Subcutaneous abdominal adipose tissue (tissue), 5 donors: ENCODE measurements at regions not wholly inside any gene's neighbourhood (a gene's known extent, or its start where the extent isn't known, plus 50 kb on each side); places are given as distances from the start of the nearest gene placed in this dataset.

Experiments used
- H3K27ac ChIP-seq: one replicate; pipeline ENCODE4 v1.7.0; 2013; ENCODE audit warnings: low read depth, mild to moderate bottlenecking, inconsistent platforms, low read length, moderate library complexity
- H3K27me3 ChIP-seq, 5 donors: one replicate each; pipeline ENCODE4 v1.7.0; 2013; ENCODE audit warnings: low read length in 5 of 5, inconsistent platforms in 1 of 5; ENCODE audit not compliant: control insufficient read depth in 5 of 5, insufficient read depth in 4 of 5
- H3K36me3 ChIP-seq, 5 donors: one replicate each; pipeline ENCODE4 v1.7.0; 2013; ENCODE audit warnings: low read length in 5 of 5; ENCODE audit not compliant: control insufficient read depth in 5 of 5, insufficient read depth in 5 of 5
- H3K4me1 ChIP-seq, 5 donors: one replicate each; pipeline ENCODE4 v1.7.0; 2013; ENCODE audit warnings: low read length in 5 of 5, mild to moderate bottlenecking in 3 of 5, moderate library complexity in 1 of 5; ENCODE audit not compliant: control insufficient read depth in 5 of 5, insufficient read depth in 5 of 5
- H3K4me3 ChIP-seq, 5 donors: one replicate each; pipeline ENCODE4 v1.7.0; 2013; ENCODE audit warnings: low read length in 5 of 5, low read depth in 1 of 5
- H3K9ac ChIP-seq, 5 donors: one replicate each; pipeline ENCODE4 v1.7.0; 2013; ENCODE audit warnings: low read length in 5 of 5, mild to moderate bottlenecking in 4 of 5, moderate library complexity in 3 of 5
- H3K9me3 ChIP-seq, 5 donors: one replicate each; pipeline ENCODE4 v1.7.0; 2013; ENCODE audit warnings: low read length in 5 of 5; ENCODE audit not compliant: control insufficient read depth in 5 of 5
- donor health status: healthy.
- donor health status: healthy.
- donor health status: healthy.
- donor health status: healthy.
- donor health status: healthy.

DNA sequence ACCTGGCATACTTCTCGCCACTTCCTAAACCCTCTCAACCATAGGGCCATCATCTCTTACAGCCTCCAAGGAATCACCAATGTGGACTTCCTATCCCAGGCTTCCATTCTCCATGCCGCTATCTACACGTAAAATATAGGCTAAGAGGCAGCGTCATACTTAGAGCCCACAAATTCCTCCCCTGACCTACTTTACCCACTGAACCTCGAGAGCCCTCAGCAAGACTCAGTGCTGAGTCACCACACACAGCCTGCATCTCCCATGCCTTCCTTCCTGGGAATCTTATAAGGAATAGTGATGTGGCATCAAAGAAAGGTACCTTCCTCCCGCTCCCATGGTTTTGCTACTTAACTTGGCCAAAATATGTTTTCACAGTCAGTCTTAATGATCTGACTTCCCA is 435.6 kb upstream of the NFE2L3 start:
- H3K36me3 ChIP-seq, result no peaks in the 10 kb centered on the region
- H3K9me3 ChIP-seq, result no peaks in the 10 kb centered on the region
- peaks cover 0 to 9% (median 0%) of the 10 kb centered on the region in 5 donors for H3K4me1 ChIP-seq
- H3K4me3 ChIP-seq, result no peak overlapping the region
- H3K27ac ChIP-seq, result no peak overlapping the region
- H3K9ac ChIP-seq, result no peak overlapping the region
- H3K27me3 ChIP-seq, result no peaks in the 10 kb centered on the region

DNA sequence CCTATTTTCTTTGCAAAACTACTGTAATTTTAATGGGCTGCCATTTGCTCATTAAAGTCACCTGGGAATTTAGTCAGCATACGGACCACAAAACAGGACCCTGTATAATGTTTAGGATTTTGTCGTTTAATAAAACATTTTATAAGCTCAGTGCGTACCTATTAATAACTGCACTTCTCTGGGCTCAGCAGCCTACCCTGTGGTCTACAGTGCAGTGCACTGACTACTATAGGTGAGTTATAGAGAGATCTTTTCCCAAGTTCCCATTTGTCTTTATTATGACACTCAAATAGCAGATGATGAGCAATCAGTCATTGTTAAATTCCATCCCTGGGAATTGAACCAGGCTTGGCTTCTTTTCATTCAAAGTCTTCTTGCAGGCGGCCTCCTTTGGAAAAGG is 433.4 kb upstream of the NFE2L3 start:
- Histone ChIP-seq H3K9ac (no peak overlapping the region), H3K27me3 (no peaks in the 10 kb centered on the region), H3K36me3 (no peaks in the 10 kb centered on the region), H3K4me1 (peaks cover 0 to 7% (median 0%) of the 10 kb centered on the region in 5 donors), H3K9me3 (no peaks in the 10 kb centered on the region), H3K27ac (no peak overlapping the region), H3K4me3 (no peak overlapping the region)

DNA sequence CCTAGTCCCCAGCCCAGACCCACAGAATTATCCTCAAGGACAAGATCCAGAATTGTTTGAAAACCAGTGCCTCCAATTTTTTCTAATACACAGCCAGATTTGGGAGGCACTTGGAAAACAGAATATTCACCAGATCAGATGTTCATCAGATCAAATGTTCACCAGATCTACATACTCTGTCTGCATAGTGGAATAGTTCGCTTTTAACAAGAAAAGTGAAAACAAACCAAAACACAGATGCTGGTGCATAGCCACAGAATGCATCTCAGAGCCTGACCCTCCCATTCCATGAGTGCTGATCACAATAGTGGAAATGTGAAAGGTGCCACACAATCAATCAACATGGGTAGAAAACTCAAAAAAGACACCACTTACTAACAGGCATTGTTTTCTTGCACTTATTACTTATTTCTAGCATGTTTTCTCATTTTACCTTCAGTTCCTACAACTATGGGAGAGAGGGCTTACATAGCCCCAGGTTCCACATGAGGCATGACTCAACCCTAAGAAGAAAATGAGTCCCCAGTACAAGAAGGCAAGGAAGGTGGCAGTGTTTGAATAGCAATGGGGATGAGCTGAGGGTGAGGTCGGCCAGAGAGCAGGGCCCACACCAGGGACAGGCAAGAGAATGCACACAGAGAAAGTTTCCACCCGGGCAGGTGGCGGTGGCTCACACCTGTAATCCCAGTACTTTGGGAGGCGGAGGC is 432.7 kb upstream of the NFE2L3 start:
- H3K9ac ChIP-seq, result no peak overlapping the region
- H3K36me3 ChIP-seq, result no peaks in the 10 kb centered on the region
- peaks cover 0 to 4% (median 0%) of the 10 kb centered on the region in 5 donors for H3K4me1 ChIP-seq
- no peak overlapping the region for H3K27ac ChIP-seq
- no peaks in the 10 kb centered on the region for H3K9me3 ChIP-seq
- no peaks in the 10 kb centered on the region for H3K27me3 ChIP-seq
- no peak overlapping the region for H3K4me3 ChIP-seq

DNA sequence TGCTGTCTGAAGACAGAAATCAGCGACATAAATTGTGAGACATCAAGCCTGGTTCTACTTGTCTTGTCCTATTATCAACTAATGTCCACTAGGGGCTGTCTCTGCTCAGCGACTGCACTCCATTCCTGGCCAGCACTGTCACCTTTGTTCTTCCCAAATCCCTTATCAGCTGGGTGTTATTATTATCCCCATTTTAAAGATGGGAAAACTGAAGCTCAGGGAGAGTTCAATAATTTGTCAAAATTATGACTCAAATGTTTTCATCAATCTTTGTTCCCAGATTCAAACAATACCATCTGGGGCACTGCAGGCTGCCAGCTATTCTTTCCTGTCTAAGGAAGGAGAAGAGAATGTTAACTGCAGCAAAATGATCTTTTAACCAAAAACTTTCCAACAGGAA is 431.6 kb upstream of the NFE2L3 start:
- no peaks in the 10 kb centered on the region for H3K9me3 ChIP-seq
- no peak overlapping the region for H3K9ac ChIP-seq
- H3K27ac ChIP-seq, result no peak overlapping the region
- H3K27me3 ChIP-seq, result no peaks in the 10 kb centered on the region
- H3K4me1 ChIP-seq, result peaks cover 0 to 7% (median 2%) of the 10 kb centered on the region in 5 donors
- no peak overlapping the region for H3K4me3 ChIP-seq
- H3K36me3 ChIP-seq, result no peaks in the 10 kb centered on the region

DNA sequence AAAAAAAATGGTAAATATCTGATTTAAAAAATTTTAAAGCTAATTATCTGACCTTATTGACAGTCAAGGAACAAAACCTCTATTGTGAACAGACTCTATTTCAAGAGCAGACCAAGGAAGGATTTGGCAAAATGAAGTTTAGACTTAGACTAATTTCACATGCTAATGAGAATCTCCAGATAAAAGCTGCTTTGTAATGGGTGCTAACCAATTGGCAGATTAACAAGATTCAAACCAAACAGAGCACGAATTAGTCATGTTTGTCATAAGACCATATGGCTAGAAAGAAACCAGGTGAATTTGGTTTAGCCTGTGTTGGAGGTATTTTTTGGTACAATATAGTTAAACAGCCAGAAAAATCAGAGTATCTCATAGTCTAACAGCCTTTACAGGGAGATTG is 429.1 kb upstream of the NFE2L3 start:
- no peak overlapping the region for H3K4me3 ChIP-seq

DNA sequence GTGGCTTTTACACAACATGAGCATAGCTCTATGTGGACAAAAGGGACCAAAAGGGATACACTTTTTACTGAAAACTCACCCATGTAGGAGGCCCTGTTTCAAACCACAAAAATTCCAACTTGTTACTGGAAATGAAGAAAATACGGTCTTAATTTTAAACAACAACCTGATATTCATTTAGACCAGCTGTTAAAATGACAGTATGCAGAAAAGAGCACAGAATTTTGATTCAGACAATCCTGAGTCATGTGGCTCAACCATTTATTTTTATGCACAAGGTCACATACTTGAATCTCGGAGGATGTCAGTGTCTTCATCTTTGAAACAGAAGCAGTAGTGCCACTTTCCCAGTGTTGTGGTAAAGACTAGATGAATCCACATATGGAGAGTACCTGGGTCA is 426.5 kb upstream of the NFE2L3 start:
- Histone ChIP-seq H3K27me3 (no peaks in the 10 kb centered on the region), H3K9ac (no peak overlapping the region), H3K4me3 (no peak overlapping the region), H3K27ac (no peak overlapping the region), H3K36me3 (no peaks in the 10 kb centered on the region), H3K4me1 (peaks cover 0 to 11% (median 3%) of the 10 kb centered on the region in 5 donors), H3K9me3 (no peaks in the 10 kb centered on the region)

More for the DNA sequence above, 429.1 kb upstream of the NFE2L3 start:
- H3K27me3 ChIP-seq, result no peaks in the 10 kb centered on the region
- no peak overlapping the region for H3K9ac ChIP-seq
- no peak overlapping the region for H3K27ac ChIP-seq
- peaks cover 0 to 11% (median 3%) of the 10 kb centered on the region in 5 donors for H3K4me1 ChIP-seq
- no peaks in the 10 kb centered on the region for H3K9me3 ChIP-seq
- H3K36me3 ChIP-seq, result no peaks in the 10 kb centered on the region

DNA sequence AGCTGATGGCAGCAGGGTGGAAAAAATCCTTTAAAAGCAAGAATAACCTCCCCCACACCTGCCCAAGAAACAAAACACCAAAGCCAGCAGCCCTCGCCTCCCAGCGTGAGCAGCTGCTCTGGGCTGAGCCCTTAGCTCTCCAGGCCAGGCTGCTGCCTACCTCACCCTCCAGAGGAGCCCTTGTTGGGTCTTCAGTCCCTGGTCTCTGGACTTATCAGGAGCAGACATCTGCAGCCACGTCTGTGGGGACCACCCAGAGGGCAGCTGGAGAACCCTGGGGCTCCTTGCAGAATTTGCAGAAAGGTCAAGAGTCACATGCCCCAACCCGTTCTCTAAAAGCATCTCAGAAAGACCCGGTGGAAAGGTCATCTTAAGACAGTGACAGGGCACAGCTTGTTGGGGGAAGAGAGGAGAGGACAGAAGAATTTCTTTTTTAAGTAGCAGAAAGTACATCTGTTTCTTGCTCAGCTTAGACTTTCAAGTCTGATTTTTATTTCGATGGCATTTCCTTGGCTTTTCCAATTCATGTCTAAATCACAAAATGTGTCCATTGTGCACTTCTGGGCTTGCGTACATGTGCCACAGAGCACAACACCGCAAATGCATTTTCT is 425.7 kb upstream of the NFE2L3 start:
- Histone ChIP-seq H3K36me3 (no peaks in the 10 kb centered on the region), H3K27ac (no peak overlapping the region), H3K9me3 (no peaks in the 10 kb centered on the region), H3K9ac (no peak overlapping the region), H3K4me1 (peaks cover 0 to 16% (median 7%) of the 10 kb centered on the region in 5 donors), H3K4me3 (no peak overlapping the region), H3K27me3 (no peaks in the 10 kb centered on the region)

DNA sequence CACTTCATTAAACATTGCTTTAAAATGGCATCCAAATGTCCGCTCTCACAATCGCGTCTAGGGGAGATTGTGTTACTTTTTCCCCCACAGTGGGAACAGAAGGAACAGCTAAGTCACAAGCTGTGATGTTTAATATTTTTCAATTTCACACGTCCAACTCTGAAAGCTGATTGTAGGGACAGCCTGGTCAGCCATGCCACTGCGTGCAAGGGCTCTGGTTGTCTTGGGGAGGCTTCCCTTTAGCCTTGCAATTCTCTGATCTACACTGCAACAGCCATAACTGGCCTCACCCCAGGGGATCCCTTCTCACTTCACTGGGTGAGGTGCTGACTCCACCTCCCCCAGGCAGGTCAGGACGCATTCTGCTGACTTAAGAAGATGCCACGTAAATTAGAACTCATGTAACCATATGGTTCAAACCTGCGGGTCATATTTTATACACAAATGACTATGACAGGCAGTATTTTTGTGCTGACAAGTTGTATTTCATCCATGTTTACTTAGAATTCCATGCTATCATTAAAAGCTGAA is 425.2 kb upstream of the NFE2L3 start:
- no peak overlapping the region for H3K27ac ChIP-seq

DNA sequence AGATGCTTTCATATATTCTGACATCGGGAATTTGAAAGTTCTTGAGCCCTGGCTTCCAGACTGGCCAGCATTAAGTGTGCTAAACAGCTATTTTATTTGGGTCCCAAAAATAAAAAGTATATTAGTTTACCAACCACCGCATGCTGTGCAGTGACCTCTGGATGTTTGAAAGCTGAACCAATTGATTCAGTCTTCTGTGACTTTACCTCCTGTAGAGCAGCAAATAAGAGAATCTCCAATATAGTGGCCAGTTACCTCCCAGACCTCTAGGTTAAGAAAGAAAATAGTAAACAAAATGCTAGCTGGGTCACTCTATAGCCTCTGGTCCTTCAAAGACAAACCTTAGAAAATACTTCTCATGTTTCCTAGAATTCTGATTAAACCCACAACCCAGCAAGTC is 424.6 kb upstream of the NFE2L3 start:
- Histone ChIP-seq H3K27ac (no peak overlapping the region), H3K4me1 (peaks cover 0 to 25% (median 9%) of the 10 kb centered on the region in 5 donors)

More for the DNA sequence above, 425.2 kb upstream of the NFE2L3 start:
- H3K4me1 ChIP-seq, result peaks cover 0 to 22% (median 9%) of the 10 kb centered on the region in 5 donors
- no peaks in the 10 kb centered on the region for H3K27me3 ChIP-seq
- H3K9me3 ChIP-seq, result no peaks in the 10 kb centered on the region
- H3K4me3 ChIP-seq, result no peak overlapping the region
- no peaks in the 10 kb centered on the region for H3K36me3 ChIP-seq
- H3K9ac ChIP-seq, result no peak overlapping the region

DNA sequence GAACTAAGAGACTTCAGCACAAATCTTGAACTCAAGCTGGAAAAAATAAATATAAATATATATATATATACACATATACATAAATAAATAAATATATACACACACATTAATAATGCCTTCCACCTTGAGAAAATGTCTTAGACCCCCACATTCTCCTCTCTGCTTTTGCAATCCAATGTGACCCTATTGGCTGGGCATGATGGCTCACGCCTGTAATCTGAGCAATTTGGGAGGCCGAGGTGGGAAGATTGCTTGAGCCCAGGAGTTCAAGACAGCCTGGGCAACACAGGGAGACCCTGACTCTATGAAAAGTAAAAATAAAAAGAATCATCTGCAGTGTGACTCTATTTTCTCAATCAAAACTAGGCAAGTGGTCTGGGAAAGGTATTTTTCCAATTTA is 424.1 kb upstream of the NFE2L3 start:
- Histone ChIP-seq H3K9me3 (no peaks in the 10 kb centered on the region), H3K9ac (no peak overlapping the region), H3K36me3 (no peaks in the 10 kb centered on the region), H3K4me3 (no peak overlapping the region), H3K4me1 (peaks cover 0 to 25% (median 9%) of the 10 kb centered on the region in 5 donors), H3K27me3 (no peaks in the 10 kb centered on the region), H3K27ac (no peak overlapping the region)

More for the DNA sequence above, 424.6 kb upstream of the NFE2L3 start:
- Histone ChIP-seq H3K9me3 (no peaks in the 10 kb centered on the region), H3K9ac (no peak overlapping the region), H3K4me3 (no peak overlapping the region), H3K36me3 (no peaks in the 10 kb centered on the region), H3K27me3 (no peaks in the 10 kb centered on the region)
